ENCODE measurements at regions not wholly inside any gene's neighbourhood (a gene's known extent, or its start where the extent isn't known, plus 50 kb on each side); places are given as distances from the start of the nearest gene placed in this dataset.

DNA sequence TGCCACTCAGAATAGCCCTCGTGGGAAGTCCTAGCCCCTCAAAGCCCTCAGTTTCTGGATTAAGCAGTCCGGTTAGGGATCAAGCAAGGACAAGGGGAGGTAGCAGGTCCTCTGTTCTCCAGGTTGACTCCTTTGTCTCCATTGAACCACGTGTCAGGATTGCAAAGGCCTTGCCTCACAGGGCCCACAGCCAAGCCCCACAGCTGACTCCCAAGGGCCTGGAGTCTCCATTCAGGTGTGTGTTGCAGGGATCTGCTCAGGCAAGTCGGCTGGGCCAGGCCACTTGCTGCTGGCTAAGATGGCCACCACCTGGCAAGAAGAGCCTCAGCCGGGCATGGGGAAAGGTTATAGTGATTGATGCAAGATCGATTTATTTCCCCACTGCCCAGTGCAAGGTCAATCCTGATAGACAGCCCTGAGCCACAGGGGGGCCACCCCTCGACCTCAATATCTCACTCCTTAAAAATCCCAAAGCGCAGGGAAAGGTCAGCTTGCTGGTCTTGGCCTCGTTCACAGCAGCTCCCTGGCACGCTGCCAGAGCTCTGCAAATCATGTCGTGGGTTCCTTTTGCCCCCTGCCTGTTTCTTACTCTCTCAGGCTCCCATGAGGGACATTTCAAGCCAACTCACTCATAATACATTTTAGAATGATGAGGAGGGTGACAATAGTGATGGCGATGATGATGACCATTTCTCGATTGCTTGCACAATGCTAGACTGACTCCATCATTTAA lies 75.9 kb downstream of the EDN3 start:
- no peak for DNase-seq

DNA sequence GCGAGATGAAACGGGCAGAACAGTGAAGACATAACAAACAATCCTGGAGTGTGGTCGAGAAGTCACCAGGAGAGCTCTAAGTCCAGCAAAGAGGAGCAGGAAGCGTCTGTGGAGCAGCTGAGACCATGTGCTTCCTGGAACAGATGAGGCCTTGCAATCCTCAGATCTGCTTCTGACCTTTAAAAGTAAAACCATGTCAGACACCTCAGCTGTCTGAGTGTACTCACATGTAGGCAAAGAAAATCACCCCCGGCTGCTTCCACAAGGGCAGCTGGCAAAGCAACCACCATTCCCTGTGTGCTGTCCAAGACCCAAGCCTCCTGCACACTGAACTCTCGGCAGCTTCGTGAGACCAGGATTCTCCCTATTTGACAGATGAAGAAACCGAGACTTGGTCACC lies 76.6 kb downstream of the EDN3 start:
- DNase-seq, result no peak

DNA sequence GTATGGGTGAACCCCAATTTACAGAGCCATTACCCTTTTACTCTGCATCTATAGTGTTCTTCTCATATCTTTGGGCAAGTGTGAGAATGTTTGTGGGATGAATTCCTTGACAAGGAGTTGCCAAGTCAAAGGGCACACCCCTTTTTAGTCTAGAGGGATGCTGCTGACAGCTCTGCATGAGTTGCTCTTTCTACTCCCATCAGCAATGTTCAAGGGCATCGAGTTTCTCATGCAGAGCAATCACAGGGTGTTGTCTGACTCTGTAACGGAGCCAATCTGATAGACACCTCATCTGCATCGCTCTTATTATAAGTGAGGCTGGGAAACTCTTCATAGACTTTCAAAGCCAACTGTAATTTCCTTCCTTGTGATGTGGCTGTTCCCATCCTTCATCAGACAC lies 77.4 kb downstream of the EDN3 start:
- DNase-seq, result no peak

DNA sequence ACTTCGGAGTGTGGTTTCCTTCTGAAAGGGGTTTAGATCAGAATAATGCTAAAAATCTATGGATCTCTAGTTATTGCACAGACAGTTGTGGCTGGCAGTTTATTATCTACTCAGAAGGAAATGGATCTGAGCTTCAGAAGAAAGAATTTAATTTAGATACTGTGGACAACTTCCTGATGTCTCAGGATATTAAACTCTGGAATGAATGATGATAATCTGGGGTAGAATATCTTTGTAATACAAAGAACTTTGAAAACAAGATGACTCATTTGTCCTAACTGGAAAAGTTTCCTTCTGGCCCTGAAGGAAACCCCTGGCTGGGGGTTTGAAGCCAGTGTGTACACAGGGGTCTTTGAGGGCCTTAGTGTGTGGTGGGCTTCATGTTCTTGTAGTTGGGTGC lies 78.0 kb downstream of the EDN3 start:
- no peak for DNase-seq

DNA sequence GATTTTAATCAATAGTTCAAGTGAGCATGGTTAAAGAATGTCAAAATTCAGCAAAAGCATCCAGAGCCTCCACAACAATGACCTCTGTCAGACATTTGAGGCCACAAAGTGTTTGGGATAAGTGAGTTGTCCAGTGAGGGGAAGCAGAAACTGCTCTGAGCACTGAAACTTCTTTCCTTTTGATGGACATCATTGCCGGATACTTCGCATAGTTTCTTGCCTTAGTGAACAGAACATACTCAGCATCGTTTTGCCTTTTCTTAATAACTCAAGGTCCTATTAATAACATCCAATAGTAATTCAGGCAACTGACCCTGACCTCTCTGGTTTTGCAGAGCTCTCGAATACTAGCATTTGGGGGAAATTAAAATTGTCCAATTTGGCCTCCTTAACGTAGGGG lies 78.6 kb downstream of the EDN3 start:
- DNase-seq, result no peak

DNA sequence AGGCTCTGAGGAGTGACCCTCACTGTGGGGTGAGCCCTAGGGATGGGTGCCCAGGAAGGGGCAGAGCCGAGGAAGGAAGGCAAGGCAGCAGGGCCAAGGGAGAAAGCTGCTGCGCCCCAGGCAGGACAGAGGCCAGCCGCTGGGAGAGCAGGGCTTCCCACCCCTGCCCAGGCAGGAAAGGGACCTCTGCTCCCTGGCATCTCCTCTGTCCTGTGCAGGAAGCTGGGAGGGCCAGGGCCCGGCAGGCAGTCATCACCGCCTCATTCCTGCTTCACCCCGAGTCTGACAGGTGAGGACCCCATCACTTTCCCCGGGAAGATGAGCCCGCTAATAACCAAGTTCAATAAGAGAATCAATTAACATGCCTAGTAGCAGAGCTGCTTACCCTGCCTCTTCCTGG lies 81.3 kb downstream of the EDN3 start:
- no peak for DNase-seq

DNA sequence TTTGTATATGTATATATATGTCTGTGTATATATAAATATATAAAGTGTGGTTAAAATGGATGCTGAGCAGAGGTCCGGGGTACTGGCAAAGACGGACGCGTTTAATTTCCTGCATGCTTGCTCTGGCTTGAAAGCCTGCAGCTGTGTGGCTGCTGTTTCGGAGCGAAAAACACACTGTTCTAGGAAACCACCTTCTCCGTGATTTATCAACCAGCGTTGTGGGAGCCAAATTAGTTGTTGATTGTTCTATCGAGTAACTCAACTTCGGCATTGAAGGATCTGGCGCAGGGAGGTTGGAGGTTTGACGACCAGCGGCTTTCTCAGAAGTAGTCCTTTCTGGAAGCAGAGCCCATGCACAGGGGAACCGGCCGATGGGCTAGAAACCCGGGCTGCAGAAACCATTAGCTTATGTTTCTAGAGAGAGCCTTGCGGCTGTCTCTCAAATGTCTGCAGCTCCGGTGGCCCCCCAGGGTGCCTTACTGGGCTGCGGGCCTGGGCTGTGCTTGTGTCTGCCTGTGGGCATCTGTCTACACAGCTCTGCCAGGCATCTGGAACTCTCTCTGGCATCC lies 81.8 kb downstream of the EDN3 start:
- DNase-seq, result no peak

DNA sequence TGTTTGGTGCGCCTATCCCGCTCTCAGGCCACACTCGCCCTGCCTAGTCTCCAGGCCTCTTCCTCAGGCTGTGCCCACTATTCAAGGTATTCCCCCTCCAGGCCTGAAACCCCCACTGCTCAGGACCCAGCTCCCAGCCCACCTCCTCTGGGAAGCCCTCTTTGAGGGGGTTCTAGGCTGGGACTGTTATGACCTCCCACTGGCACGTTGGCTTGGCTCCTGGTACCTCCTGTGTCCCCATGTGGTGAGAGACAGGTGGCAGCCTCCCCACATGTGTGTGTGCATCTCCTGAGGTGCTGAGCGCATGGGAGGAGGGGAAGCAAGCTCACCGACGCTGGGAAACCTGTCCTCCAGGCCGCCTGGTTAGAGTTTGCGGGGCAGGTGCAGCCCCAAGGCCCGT lies 82.5 kb downstream of the EDN3 start:
- DNase-seq, result no peak

DNA sequence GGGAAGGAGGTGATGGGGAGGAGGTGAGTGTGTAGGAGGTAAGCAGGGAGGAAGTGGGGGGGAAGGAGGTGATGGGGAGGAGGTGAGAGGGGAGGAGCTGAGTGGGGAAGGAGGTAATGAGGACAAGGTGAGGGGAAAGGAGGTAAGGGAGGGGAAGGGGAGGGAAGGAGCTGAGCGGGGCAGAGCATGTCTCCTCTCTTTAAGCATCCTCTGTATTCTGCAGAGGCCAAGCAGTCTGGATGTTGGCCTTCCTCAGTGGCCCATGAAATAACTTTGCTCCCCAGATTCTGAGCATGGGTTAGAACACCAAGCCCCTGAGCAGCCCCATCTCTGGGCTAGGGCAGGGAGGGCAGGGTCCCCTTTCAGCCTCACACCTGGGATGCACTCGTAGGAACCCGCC lies 84.6 kb downstream of the EDN3 start:
- DNase-seq, result no peak

DNA sequence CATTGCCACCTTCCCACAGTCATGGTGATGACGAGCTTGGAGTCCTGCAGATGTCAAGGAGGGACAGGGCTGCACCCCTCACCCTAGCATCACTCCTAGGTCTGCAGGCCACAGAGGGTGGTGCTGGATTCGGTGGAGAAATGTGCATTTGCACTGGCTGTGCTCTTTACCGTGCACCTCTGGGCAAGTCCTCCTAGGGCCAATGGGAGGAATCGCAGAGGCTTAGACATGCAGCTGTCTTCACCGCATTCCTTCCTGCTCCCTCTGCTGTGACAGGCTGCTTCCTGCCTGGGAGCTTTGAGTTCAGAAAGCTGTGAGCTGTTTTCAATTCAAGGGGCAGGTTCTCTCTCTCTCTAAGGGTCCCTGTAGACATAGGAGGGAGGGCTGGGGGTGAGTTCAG lies 85.1 kb downstream of the EDN3 start:
- peak; percentile 7 for DNase-seq

DNA sequence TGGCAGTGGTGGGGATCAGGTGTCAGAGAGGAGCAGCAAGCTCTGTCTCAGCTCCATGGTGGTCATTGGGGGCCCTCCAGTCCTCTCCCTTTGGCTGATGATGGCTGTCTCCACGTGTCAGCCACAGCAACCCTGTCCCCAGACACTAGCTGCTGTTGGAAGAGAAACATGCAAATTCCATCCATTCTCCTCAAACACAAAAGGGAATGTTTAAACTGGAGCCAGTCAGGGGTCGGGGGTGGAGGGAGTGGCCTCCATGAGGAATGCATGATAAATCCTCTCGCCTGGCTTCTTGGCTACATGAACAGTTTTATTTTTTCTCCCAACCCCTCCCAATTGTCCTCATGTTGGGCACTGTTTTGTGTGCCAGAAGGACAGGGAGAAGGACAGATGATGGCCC lies 86.4 kb downstream of the EDN3 start:
- peak; percentile 42 for DNase-seq

DNA sequence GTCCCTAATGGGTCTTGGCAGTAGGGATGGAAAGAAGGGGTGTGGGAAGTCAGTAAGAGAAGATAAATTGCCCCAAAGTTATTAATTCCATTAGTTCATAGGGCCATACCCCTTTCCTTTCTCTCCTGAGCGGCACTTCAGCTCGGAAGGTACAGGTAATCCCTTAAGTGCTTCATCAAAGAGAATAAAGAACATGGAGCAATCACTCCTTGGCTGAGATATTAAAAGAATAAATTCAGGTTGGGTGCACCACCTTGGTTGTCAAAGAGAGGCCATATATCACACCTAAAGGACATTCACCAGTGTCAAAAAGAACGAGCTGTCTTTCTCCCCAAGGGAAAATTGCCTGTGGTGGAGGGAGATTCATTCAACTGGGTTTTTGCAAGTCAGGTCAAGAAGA lies 87.5 kb downstream of the EDN3 start:
- DNase-seq, result no peak

DNA sequence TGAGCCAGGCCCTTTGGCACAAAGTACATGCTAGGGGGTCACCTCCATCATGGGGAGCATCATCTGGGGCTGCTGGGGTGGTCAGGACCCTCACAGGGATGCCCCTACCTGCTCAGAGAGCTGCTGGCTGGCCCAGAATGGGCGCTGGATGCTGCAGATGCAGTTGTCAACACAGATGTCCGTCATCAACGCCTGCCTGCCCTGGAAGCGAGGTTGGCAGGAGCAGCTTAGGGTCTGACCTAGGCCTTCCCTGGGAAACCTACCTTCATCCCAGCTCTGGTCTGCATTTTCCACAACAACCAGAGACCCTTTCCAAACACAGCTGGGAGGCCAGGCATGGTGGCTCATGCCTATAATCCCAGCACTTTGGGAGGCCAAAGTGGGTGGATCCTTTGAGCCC lies 88.0 kb downstream of the EDN3 start:
- no peak for DNase-seq

DNA sequence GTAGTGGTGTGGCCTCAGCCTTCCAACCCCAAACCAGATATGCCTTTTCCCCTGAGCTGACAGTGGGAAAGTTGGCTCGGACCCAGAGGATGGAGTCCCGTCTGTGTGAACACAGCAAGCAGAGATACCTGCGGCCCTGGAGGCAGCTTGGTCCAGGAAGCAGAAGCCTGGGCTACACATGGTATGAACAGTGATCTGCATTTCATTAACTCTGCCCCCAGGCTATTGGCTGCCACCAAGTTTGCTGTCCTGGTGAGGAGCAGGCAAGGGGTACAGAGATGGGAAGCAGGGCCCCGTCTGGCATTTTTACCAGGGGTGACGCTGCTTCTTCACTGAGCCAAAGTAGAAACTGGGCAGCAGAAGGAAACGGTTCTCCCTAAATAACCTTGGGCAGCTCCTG lies 90.0 kb downstream of the EDN3 start:
- DNase-seq, result no peak

DNA sequence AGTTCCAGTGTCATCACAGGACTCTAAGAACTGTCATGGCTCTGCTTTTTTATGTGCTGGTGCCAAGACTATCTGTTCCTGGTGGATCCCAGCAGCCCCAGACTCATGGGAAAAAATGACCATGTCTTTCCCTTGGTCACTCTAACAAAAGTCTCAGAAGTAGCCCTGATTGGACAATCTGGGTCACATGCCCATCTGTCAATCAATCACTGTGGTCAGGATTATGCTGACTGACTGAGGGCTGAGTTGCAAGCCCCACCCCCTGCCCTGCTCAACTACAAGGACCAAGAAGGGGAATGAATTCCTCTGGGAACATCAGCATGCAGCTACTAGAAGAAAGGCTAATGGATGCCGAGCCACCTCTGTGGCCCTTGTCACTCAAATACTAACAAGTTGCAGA lies 91.6 kb downstream of the EDN3 start:
- DNase-seq, result no peak

DNA sequence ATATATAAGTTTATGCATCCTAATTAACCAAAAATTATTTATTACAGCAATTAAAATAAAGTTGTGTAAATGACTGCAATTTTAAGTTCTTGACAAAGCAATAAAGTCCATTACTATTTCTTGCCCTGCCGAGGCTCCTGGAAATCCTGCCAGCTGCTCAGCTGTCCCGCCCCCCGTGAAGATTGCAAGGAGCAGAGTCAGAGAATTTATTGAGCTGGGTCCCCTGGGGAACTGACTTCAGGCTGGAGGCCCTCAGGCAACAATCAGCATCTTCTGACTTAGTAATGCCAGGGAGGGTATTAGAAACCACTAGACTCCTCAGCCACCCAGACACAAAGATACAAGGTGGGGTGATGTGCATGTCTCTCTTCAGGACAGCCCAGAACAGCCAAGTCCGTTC lies 92.3 kb downstream of the EDN3 start:
- DNase-seq, result no peak

DNA sequence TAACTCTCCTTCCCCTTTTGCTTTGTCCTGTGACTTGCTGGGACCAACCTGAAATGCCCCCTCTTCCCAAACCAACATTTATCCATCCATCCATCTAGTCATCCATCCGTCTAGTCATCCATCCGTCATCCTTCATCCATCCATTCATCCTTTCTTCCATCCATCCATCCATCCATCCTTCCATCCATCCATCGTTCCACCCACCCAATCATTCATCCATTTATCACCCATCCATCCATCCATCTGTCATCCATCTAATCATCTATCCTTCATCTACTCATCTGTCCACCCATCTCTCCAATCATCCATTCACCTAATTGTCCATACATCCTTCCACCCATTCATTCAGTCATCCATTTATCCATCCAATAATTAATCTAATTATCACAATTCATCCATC lies 92.7 kb downstream of the EDN3 start:
- no peak for DNase-seq

DNA sequence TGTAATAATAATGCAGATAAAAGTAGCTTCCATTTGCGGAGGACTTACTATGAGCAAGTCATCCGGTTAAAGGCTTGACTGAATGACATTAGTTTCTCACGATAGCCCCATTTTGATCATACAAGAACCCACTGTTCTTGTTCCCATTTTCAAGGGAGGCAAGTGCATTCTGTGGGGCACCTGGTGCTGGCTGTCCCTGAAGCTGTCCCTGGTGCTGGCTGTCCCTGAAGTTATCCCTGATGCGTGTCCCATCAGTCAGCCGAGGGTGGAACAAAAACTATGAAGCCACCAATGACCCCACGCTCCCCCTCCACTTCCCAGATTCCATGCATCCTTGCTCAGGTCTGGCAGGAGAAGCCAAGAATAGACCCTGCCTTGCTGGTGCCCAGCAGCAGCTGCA lies 95.3 kb downstream of the EDN3 start:
- DNase-seq, result no peak

DNA sequence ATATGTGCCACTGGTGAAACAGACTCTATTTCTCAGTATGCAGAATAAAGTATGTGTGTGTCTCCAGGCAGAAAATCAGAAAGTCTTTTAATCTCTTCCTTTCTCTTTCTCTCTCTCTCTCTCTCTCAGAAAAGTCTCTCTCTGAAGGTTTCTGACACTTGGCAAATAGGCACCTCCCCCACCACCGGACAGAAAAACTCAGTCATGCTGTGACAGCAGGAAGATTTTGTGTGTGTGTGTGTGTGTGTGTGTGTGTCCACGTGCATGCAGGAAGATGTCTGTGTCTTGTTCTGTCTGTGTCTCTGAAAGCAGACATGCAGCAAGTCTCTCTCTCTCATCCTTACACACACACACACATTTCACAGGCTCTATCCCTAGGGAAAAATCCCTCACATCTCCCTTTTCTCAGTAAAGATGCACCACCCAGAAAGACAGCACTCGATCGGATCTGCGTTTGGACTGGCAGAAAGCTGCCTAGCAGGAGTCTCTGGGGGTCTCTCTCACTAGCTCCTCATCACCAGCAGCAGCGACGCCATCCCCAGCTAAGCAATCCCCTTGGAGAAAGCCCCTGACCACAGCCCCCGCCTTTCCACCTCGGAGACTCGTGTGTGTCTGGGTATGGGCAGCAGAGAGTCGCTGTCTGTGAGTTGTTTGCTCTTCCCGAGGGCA lies 98.3 kb downstream of the EDN3 start:
- no peak for DNase-seq

DNA sequence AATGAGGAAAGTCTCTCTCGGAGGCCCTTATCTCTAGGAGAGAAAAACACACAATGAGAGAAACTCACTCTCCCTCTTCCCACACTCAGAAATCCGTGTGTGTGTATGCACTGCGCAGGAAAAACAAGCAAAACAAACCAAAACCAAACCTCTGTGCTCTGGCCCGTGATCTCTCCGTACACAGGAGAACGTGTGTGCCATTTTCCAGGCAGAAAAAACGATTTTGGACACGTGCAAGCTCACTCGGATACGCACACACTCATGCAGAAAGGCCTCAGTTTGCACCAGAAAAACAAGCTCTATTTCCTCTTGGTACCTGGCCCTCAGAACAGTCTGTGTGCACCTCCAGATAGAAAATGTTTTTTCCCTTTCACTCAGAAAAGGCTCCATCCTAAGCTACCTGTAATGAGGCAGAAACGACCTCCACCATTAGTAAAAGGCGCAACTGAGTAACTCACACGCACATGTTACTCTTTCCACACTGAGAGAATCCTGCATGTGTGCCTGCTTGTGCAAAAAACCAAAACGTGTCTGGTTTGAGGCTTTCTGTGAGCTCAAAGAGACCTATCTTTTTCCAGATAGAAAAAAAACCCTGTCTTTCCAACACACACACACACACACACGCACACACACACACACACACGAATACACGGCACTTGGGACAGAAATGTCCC lies 99.2 kb downstream of the EDN3 start:
- no peak for DNase-seq

DNA sequence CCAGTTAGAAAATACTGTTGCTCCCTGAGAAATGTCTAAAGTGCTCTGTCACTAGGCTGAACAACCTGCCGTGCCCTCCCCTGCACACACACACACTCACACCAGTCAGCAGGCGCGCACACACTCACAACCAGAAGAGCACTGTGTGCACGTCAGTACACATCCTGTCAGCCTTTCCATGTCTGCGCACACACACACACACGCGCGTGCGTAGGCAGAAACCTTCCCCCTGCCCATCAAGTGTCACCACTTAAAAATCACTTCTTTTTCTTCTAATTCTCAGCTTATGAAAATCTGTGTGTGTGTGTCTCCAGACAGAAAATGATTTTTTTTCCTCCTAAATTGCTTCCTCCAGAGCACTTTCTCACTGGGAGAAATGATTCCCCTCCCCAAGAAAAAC lies 100.3 kb downstream of the EDN3 start:
- no peak for DNase-seq

DNA sequence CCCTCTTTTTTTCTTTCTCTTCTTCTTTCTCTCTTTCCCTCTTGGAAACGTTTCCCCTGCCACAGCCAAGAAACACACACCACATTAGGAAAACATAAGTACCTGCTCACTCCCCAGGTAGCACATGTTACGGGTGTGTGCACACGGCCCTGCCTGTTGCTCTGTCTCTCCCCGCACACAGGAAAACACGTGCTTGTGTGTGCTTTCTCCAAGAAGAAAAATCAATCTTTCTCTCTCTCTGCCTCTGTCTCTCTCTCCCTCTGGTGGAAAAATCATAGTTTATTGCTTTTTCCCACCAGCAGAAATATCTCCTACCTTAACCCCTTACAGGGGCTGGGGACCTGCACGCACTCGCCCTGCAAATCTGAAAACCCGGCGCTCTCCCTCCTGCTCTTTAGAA lies 102.3 kb downstream of the EDN3 start:
- peak; percentile 32 for DNase-seq

DNA sequence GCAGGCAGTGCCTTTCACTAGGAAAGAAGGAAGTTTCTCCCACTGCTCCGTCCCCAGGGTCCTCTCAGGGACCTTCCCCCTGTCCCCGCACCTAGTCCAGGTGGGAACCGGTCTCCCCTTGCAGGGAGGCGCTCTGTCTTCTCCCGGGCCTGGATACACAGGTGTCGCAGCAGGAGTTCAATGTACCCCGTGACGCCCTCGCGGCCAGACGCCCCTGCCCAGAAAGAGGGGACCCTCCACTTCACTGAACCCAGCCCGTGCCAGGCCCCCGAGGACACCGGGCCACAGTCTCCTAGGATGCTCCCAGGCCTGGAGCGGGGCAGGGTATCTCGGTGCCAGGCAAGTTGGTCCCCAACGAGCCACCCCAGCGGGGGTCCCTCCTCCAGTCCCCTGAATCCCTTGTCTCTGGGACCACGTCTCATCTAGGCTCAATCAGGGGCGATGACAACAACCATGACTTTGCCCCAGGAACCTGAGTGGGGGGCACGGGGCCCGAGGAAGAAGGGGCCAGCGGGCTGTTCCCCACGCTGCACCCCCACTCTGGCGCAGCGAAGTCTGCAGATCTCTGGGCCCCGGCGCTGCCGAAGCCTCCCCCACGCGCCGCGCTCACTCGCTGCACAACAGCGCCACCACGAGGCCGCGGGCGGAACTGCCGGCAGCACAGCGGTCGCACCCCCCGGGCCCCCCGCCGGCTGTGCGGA lies 103.0 kb downstream of the EDN3 start:
- DNase-seq, result no peak

DNA sequence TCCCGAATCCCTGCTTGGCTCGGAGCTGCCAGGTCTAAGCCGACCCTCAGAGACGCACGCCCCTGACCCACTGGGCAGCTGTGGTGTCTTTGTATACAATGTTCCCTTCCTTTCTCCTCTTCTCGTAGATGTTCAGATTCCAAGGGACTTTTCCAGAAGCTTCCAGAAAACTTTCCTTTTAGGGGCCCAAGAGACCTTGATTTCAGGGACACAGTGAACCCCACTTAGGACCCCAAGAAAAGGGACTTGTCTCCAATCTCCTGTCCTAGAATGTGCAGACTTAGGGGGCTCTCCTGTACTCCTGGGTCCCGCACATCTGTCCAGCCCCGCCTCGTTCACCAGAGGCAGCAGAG lies 103.5 kb downstream of the EDN3 start:
- DNase-seq, result no peak

Data from NCI-H526 treated with DMSO at 0.1 percent for 48 hours (cell line).